Right forelimb (tissue), 1 donor: ENCODE measurements at regions not wholly inside any gene's neighbourhood (a gene's known extent, or its start where the extent isn't known, plus 50 kb on each side); places are given as distances from the start of the nearest gene placed in this dataset.

ENCODE experiments used
- DNase-seq: peaks from one replicate; pipeline ENCODE4 v3.0.0-alpha.2; 2018

GRCh38 chr3:156620901-156621300 lies 53.5 kb upstream of the TIPARP start:
- no peak for DNase-seq

GRCh38 chr3:156620260-156620659 lies 54.1 kb upstream of the TIPARP start:
- no peak for DNase-seq

GRCh38 chr3:156619376-156619775 lies 55.0 kb upstream of the TIPARP start:
- DNase-seq, result no peak

GRCh38 chr3:156617781-156618180 lies 56.6 kb upstream of the TIPARP start:
- DNase-seq, result no peak

- DNase-seq, result no peak
Measured at GRCh38 chr3:156617145-156617544, 57.2 kb upstream of the TIPARP start.

GRCh38 chr3:156615592-156616173 lies 58.7 kb upstream of the TIPARP start:
- no peak for DNase-seq

- no peak for DNase-seq
Measured at GRCh38 chr3:156614642-156615511, 59.5 kb upstream of the TIPARP start.

- DNase-seq, result no peak
Measured at GRCh38 chr3:156612903-156613302, 58.0 kb upstream of the SSR3 start.

GRCh38 chr3:156611870-156612494 lies 57.1 kb upstream of the SSR3 start:
- DNase-seq, result no peak

- no peak for DNase-seq
Measured at GRCh38 chr3:156610154-156610553, 55.2 kb upstream of the SSR3 start.

GRCh38 chr3:156609546-156609945 lies 54.6 kb upstream of the SSR3 start:
- no peak for DNase-seq

GRCh38 chr3:156608601-156609514 lies 53.9 kb upstream of the SSR3 start:
- no peak for DNase-seq

GRCh38 chr3:156606729-156607128 lies 51.8 kb upstream of the SSR3 start:
- DNase-seq, result no peak

- peak; percentile 78 for DNase-seq
Measured at GRCh38 chr3:156605686-156606605, 51.0 kb upstream of the SSR3 start.

- no peak for DNase-seq
Measured at GRCh38 chr3:156604642-156605144, 49.8 kb upstream of the SSR3 start.
